Fibroblast of mammary gland (primary cell): ENCODE measurements at regions not wholly inside any gene's neighbourhood (a gene's known extent, or its start where the extent isn't known, plus 50 kb on each side); places are given as distances from the start of the nearest gene placed in this dataset.

Experiments used
- DNase-seq: peaks from one replicate; pipeline ENCODE4 v3.0.0-alpha.2; 2010; ENCODE audit warnings: low read depth
- H3K4me3 ChIP-seq: 2 replicates; pipeline ENCODE4 v1.5.1; 2011; ENCODE audit warnings: low read depth, mild to moderate bottlenecking, low read length, moderate library complexity; ENCODE audit not compliant: control insufficient read depth
- TF ChIP-seq, protein P1 (sequence below): conservative IDR thresholded peaks from 2 replicates; pipeline ENCODE4 v1.5.1; 2011; ENCODE audit warnings: low read depth, low read length, inconsistent platforms; ENCODE audit not compliant: control insufficient read depth, insufficient read depth

GRCh38 chr12:98274430-98275130 lies 240.8 kb upstream of the TMPO start:
- H3K4me3 ChIP-seq, result no peak overlapping the region
- DNase-seq, result no peak
- TF ChIP-seq, protein P1, sequence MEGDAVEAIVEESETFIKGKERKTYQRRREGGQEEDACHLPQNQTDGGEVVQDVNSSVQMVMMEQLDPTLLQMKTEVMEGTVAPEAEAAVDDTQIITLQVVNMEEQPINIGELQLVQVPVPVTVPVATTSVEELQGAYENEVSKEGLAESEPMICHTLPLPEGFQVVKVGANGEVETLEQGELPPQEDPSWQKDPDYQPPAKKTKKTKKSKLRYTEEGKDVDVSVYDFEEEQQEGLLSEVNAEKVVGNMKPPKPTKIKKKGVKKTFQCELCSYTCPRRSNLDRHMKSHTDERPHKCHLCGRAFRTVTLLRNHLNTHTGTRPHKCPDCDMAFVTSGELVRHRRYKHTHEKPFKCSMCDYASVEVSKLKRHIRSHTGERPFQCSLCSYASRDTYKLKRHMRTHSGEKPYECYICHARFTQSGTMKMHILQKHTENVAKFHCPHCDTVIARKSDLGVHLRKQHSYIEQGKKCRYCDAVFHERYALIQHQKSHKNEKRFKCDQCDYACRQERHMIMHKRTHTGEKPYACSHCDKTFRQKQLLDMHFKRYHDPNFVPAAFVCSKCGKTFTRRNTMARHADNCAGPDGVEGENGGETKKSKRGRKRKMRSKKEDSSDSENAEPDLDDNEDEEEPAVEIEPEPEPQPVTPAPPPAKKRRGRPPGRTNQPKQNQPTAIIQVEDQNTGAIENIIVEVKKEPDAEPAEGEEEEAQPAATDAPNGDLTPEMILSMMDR, result no peak

DNA sequence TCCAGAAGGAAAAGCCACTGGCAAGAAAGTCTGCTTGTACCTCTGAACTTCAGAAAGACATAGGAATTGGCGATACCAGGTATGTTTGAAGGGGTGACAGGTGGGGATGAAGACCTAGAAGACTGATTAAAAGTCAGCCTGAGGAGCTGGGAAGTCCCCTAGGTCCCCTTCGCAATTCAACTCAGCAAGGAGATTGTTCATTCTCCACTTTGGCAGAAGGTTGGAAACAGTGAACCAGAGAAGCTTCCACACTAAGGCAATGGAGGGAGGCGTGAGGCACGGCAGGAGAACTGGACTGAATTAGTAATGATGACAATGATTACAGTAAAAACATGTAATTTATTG lies 240.3 kb upstream of the TMPO start:
- no peak for DNase-seq
- no peak overlapping the region for H3K4me3 ChIP-seq
- TF ChIP-seq, protein P1, result no peak

- no peak for DNase-seq
- H3K4me3 ChIP-seq, result no peak overlapping the region
- TF ChIP-seq, protein P1, result no peak
Measured at GRCh38 chr12:98280152-98280551, 235.2 kb upstream of the TMPO start.

- DNase-seq, result no peak
- H3K4me3 ChIP-seq, result no peak overlapping the region
- TF ChIP-seq, protein P1, result no peak
Measured at GRCh38 chr12:98280621-98281020, 234.8 kb upstream of the TMPO start.

GRCh38 chr12:98291828-98292227 lies 223.6 kb upstream of the TMPO start:
- H3K4me3 ChIP-seq, result no peak overlapping the region
- no peak for DNase-seq
- TF ChIP-seq, protein P1, result no peak

- DNase-seq, result no peak
- TF ChIP-seq, protein P1, result no peak
- H3K4me3 ChIP-seq, result no peak overlapping the region
Measured at GRCh38 chr12:98294051-98294805, 221.2 kb upstream of the TMPO start.

DNA sequence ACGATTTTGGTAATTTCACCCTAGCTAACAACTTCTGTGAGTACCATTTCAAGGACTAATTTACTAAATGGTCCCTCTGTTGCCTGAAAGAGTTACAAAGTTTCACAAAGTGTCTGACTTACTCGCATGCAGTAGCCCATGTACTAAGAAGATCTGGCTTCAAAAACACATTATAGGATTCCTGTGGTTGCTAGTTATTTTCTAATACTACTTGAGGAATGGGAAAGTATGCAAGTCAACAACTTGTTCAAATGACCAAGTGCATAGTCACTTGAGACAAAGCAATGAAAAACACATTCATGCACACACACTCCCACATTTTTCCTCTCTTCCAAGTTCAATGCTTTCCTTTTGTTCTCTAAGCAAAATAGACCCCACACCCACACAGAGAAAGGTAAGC lies 219.7 kb upstream of the TMPO start:
- H3K4me3 ChIP-seq, result no peak overlapping the region
- TF ChIP-seq, protein P1, result no peak
- no peak for DNase-seq
